ENCODE measurements at regions not wholly inside any gene's neighbourhood (a gene's known extent, or its start where the extent isn't known, plus 50 kb on each side); places are given as distances from the start of the nearest gene placed in this dataset.

GRCh38 chr14:83355609-83356008 is 1822.0 kb upstream of the SEL1L start:
- Histone ChIP-seq H3K4me2 (ENCODE audit: low read length) (no peak overlapping the region), H3F3A (ENCODE audit: insufficient read depth, low read length, poor library complexity, severe bottlenecking) (no peaks in the 10 kb centered on the region), H3K79me2 (replicated peaks; ENCODE audit: insufficient read depth, low read length) (no peaks in the 10 kb centered on the region), H4K20me1 (ENCODE audit: insufficient read depth) (no peaks in the 10 kb centered on the region), H2AFZ (ENCODE audit: low read depth, low read length) (no peak overlapping the region), H3K9me2 (ENCODE audit: insufficient read depth, low read length) (no peaks in the 10 kb centered on the region), H3K27me3 (ENCODE audit: insufficient read depth, low read depth, low read length) (no peaks in the 10 kb centered on the region), H3K9ac (ENCODE audit: low read length) (no peak overlapping the region), H3K36me3 (ENCODE audit: insufficient read depth, low read length) (no peaks in the 10 kb centered on the region), H3K4me3 (ENCODE audit: low read length) (no peak overlapping the region), H3K9me3 (ENCODE audit: low read length) (no peaks in the 10 kb centered on the region), H3K27ac (ENCODE audit: low read length) (no peak overlapping the region)
- no peak for TF ChIP-seq CTCF (IDR thresholded peaks at IDR 0.05; ENCODE audit: poor library complexity, severe bottlenecking)
- TF ChIP-seq RAD21 (conservative IDR thresholded peaks at IDR 0.05), result no peak
- TF ChIP-seq TAF1 (IDR thresholded peaks at IDR 0.05; ENCODE audit: low read depth), result no peak
- no peak for TF ChIP-seq POLR2AphosphoS5 (IDR thresholded peaks at IDR 0.05)
- TF ChIP-seq MXI1 (conservative IDR thresholded peaks at IDR 0.05; ENCODE audit: poor library complexity, severe bottlenecking), result no peak
- TF ChIP-seq SMC3 (conservative IDR thresholded peaks at IDR 0.05; ENCODE audit: poor library complexity), result no peak
- TF ChIP-seq EP300 (conservative IDR thresholded peaks at IDR 0.05; ENCODE audit: poor library complexity, severe bottlenecking), result no peak
- no peak for TF ChIP-seq REST (IDR thresholded peaks at IDR 0.05; ENCODE audit: borderline replicate concordance)
- TF ChIP-seq EZH2 (IDR thresholded peaks at IDR 0.05; ENCODE audit: borderline replicate concordance, insufficient read depth, low read length, poor library complexity, severe bottlenecking), result no peak

DNA sequence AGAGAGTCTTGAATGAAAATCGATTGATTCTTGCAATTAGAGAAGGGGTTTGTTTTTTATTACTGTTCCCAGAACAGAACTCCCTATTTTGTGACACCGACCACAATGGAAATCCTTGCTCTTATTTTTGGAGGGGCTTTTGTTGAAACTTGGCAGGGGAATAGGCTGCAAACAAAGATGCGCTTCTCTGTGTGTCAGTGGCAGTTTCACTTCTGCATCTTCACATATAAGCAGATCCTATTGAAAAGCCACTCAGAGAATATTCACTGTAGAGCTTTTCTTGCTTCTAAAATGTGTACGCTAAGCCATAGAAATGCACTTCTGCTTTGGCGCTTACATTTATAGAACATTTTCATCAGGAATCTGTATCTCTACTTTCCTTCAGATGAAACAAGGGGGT is 1822.4 kb upstream of the SEL1L start:
- no peaks in the 10 kb centered on the region for H3K79me2 ChIP-seq (replicated peaks; ENCODE audit: insufficient read depth, low read length)
- no peaks in the 10 kb centered on the region for H4K20me1 ChIP-seq (ENCODE audit: insufficient read depth)
- no peak overlapping the region for H3K4me3 ChIP-seq (ENCODE audit: low read length)
- H3K4me2 ChIP-seq (ENCODE audit: low read length), result no peak overlapping the region
- H3K9me2 ChIP-seq (ENCODE audit: insufficient read depth, low read length), result no peaks in the 10 kb centered on the region
- TF ChIP-seq REST (IDR thresholded peaks at IDR 0.05; ENCODE audit: borderline replicate concordance) (no peak), CTCF (IDR thresholded peaks at IDR 0.05; ENCODE audit: poor library complexity, severe bottlenecking) (no peak), MXI1 (conservative IDR thresholded peaks at IDR 0.05; ENCODE audit: poor library complexity, severe bottlenecking) (no peak), EZH2 (IDR thresholded peaks at IDR 0.05; ENCODE audit: borderline replicate concordance, insufficient read depth, low read length, poor library complexity, severe bottlenecking) (no peak), EP300 (conservative IDR thresholded peaks at IDR 0.05; ENCODE audit: poor library complexity, severe bottlenecking) (no peak), RAD21 (conservative IDR thresholded peaks at IDR 0.05) (no peak), SMC3 (conservative IDR thresholded peaks at IDR 0.05; ENCODE audit: poor library complexity) (no peak), TAF1 (IDR thresholded peaks at IDR 0.05; ENCODE audit: low read depth) (no peak), POLR2AphosphoS5 (IDR thresholded peaks at IDR 0.05) (no peak)
- H3F3A ChIP-seq (ENCODE audit: insufficient read depth, low read length, poor library complexity, severe bottlenecking), result no peaks in the 10 kb centered on the region
- H3K9me3 ChIP-seq (ENCODE audit: low read length), result no peaks in the 10 kb centered on the region
- H3K27me3 ChIP-seq (ENCODE audit: insufficient read depth, low read depth, low read length), result no peaks in the 10 kb centered on the region
- no peak overlapping the region for H3K9ac ChIP-seq (ENCODE audit: low read length)
- no peak overlapping the region for H3K27ac ChIP-seq (ENCODE audit: low read length)
- no peaks in the 10 kb centered on the region for H3K36me3 ChIP-seq (ENCODE audit: insufficient read depth, low read length)
- no peak overlapping the region for H2AFZ ChIP-seq (ENCODE audit: low read depth, low read length)
